ENCODE measurements at regions not wholly inside any gene's neighbourhood (a gene's known extent, or its start where the extent isn't known, plus 50 kb on each side); places are given as distances from the start of the nearest gene placed in this dataset.

DNA sequence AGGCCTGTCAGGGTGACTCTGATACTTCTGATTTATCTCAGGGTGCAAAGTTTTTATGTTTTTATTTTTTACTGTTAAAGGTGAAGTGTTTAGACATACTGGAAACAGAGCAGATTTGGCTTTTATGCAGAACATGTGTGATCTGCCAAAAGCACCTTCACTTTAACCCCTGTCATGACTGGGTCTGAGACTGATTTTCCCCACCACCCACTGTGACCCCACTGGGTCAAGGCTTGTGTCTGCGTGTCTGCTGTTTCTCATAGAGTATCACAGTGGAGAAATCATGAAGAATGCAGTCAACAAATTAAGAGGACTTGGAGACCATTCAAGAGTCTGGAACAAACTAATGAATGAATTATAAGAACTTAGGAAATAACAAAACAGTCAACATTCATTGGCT, 131.2 kb downstream of the SPTSSA start:
- Histone ChIP-seq H3K9me3 (no peaks in the 10 kb centered on the region), H3K36me3 (no peaks in the 10 kb centered on the region), H3K27ac (no peak overlapping the region), H3K27me3 (no peaks in the 10 kb centered on the region), H3K4me1 (peaks cover 0 to 7% (median 1%) of the 10 kb centered on the region in 12 donors), H3K4me3 (no peak overlapping the region)
- WGBS, 4 donors, result 0% methylated on average over 1 of the region's 1 CpG
- no peak for TF ChIP-seq POLR2A (IDR thresholded peaks at IDR 0.05)
- TF ChIP-seq, protein P1, sequence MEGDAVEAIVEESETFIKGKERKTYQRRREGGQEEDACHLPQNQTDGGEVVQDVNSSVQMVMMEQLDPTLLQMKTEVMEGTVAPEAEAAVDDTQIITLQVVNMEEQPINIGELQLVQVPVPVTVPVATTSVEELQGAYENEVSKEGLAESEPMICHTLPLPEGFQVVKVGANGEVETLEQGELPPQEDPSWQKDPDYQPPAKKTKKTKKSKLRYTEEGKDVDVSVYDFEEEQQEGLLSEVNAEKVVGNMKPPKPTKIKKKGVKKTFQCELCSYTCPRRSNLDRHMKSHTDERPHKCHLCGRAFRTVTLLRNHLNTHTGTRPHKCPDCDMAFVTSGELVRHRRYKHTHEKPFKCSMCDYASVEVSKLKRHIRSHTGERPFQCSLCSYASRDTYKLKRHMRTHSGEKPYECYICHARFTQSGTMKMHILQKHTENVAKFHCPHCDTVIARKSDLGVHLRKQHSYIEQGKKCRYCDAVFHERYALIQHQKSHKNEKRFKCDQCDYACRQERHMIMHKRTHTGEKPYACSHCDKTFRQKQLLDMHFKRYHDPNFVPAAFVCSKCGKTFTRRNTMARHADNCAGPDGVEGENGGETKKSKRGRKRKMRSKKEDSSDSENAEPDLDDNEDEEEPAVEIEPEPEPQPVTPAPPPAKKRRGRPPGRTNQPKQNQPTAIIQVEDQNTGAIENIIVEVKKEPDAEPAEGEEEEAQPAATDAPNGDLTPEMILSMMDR (IDR thresholded peaks at IDR 0.05), result no peak
- DNase-seq (no peak), ATAC-seq (no peak)
- intact Hi-C loops (cut with DNase I), result loop anchor here in 8 of 10 donors (2.0 to 10.0 kb wide), 5 partner anchors 164 to 206 kb away; partner anchors contain the start of gene EAPP (in 1 of the 8)

DNA sequence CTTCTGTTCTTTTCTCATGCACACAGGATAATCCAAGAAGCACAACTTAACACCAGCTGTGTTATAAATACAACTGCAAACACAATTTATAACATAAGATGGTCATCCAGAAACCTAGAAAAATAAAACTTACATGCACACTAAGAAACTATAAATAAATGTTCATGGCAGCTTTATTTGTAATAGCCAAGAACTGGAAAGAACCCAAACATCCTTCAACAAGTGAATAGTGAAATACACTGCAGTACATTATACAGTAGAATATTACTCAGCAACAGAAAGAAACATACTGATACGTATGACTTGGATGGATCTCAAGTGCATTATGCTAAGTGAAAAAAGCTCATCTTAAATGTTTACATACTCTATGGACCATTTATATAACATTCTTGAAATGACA, 132.7 kb downstream of the SPTSSA start:
- Histone ChIP-seq H3K4me1 (peaks cover 0 to 7% (median 1%) of the 10 kb centered on the region in 12 donors), H3K27me3 (no peaks in the 10 kb centered on the region), H3K9me3 (no peaks in the 10 kb centered on the region), H3K27ac (no peak overlapping the region), H3K4me3 (no peak overlapping the region), H3K36me3 (no peaks in the 10 kb centered on the region)
- ATAC-seq (no peak), DNase-seq (no peak)
- 38 to 49% (median 43%) methylated on average over 1 of the region's 1 CpG for WGBS, 4 donors
- intact Hi-C loops (cut with DNase I), result loop anchor here in 2 of 10 donors (10.0 kb wide), 1 partner anchor 1754 kb away; no protein-coding TSS in a partner anchor
- TF ChIP-seq, protein P1 (IDR thresholded peaks at IDR 0.05), result no peak
- no peak for TF ChIP-seq POLR2A (IDR thresholded peaks at IDR 0.05)

DNA sequence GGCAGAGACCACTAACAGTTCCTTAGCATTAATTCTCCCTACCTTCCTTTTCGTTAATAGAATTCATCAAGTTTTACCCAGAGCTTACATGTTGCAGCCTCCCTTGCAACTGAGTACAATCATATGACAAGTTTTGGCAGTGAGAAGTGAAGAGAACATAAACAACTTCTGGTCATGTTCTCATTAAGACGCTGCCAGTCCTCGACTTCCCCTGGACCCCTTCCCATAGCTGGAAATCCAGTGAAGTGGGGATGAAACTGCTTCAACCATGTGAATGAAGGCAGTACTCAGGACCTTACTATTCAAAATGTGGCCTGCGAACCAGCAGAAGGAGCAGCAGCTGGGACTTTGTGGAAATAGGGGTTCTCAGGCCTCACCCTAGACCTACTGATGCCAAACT, 133.9 kb downstream of the SPTSSA start:
- Histone ChIP-seq H3K27ac (no peak overlapping the region), H3K9me3 (no peaks in the 10 kb centered on the region), H3K36me3 (no peaks in the 10 kb centered on the region), H3K4me3 (no peak overlapping the region), H3K27me3 (no peaks in the 10 kb centered on the region), H3K4me1 (peaks cover 0 to 9% (median 0%) of the 10 kb centered on the region in 12 donors)
- ATAC-seq, result no peak
- DNase-seq, result no peak
- TF ChIP-seq, protein P1 (IDR thresholded peaks at IDR 0.05), result no peak
- TF ChIP-seq POLR2A (IDR thresholded peaks at IDR 0.05), result no peak
- WGBS, 4 donors, result 49 to 56% (median 53%) methylated on average over 4 of the region's 4 CpGs
- intact Hi-C loops (cut with DNase I), result loop anchor here in 2 of 10 donors (10.0 kb wide), 1 partner anchor 1753 kb away; no protein-coding TSS in a partner anchor

DNA sequence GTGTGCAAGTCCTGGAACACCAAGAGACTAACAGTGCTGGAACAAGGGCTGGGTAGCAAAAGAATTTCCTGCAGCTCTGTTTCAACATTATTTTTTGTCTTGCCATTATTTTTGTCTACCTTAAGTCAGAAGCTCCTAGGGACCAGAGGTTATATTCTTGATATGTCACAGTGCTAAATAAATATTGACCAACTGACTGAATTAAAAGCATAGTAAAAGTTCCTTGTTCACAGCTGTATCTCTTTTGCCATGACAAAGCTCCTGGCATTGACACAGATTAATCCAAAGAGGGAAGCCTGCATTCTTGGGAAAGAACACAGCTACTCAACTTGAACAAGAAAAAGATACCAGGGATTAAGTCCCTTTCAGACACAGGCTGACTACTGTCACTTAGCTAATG, 136.5 kb downstream of the SPTSSA start:
- ATAC-seq (no peak), DNase-seq (no peak)
- Histone ChIP-seq H3K4me3 (no peak overlapping the region), H3K9me3 (no peaks in the 10 kb centered on the region), H3K27ac (no peak overlapping the region), H3K36me3 (no peaks in the 10 kb centered on the region), H3K27me3 (no peaks in the 10 kb centered on the region), H3K4me1 (peaks cover 0 to 3% (median 0%) of the 10 kb centered on the region in 12 donors)
- TF ChIP-seq, protein P1 (IDR thresholded peaks at IDR 0.05), result no peak
- TF ChIP-seq POLR2A (IDR thresholded peaks at IDR 0.05), result no peak
- intact Hi-C loops (cut with DNase I), result loop anchor here in 2 of 10 donors (10.0 kb wide), 1 partner anchor 1751 kb away; no protein-coding TSS in a partner anchor

All from heart left ventricle (tissue), 16 donors.